ENCODE measurements at regions not wholly inside any gene's neighbourhood (a gene's known extent, or its start where the extent isn't known, plus 50 kb on each side); places are given as distances from the start of the nearest gene placed in this dataset.

GRCh38 chr5:124859556-124860290, 113.3 kb upstream of the ZNF608 start:
- intact Hi-C loops (cut with DNase I) = no loop called here
- Histone ChIP-seq H3K36me3 (no peaks in the 10 kb centered on the region), H3K9me3 (no peaks in the 10 kb centered on the region), H3K4me3 (no peak overlapping the region), H3K27me3 (ENCODE audit: low read depth) (no peaks in the 10 kb centered on the region), H3K27ac (no peak overlapping the region), H3K4me1 (no peaks in the 10 kb centered on the region)
- ATAC-seq (no peak), DNase-seq (no peak)
- TF ChIP-seq, protein P1, sequence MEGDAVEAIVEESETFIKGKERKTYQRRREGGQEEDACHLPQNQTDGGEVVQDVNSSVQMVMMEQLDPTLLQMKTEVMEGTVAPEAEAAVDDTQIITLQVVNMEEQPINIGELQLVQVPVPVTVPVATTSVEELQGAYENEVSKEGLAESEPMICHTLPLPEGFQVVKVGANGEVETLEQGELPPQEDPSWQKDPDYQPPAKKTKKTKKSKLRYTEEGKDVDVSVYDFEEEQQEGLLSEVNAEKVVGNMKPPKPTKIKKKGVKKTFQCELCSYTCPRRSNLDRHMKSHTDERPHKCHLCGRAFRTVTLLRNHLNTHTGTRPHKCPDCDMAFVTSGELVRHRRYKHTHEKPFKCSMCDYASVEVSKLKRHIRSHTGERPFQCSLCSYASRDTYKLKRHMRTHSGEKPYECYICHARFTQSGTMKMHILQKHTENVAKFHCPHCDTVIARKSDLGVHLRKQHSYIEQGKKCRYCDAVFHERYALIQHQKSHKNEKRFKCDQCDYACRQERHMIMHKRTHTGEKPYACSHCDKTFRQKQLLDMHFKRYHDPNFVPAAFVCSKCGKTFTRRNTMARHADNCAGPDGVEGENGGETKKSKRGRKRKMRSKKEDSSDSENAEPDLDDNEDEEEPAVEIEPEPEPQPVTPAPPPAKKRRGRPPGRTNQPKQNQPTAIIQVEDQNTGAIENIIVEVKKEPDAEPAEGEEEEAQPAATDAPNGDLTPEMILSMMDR (IDR thresholded peaks at IDR 0.05) = no peak

DNA sequence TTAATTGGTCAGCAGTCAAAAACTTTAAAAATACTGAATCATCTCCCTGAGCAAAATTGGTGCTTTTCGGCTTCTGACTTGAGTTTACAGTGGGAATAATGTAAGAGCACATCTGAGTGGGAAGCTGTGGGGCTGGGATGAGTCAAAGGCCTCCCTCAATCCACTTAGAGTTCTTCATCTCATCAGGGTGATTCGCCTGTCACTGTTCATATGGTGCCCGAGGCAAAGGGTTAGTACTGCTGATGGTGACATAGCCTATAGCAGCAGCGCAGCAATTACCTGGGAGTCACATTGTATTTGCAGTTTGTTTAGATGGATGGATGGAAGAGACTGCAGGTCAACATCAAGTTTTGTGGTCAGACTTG, 113.8 kb upstream of the ZNF608 start:
- no peaks in the 10 kb centered on the region for H3K36me3 ChIP-seq
- H3K9me3 ChIP-seq = no peaks in the 10 kb centered on the region
- H3K27ac ChIP-seq = no peak overlapping the region
- no peak for ATAC-seq
- DNase-seq = no peak
- no peak overlapping the region for H3K4me3 ChIP-seq
- TF ChIP-seq, protein P1 (IDR thresholded peaks at IDR 0.05) = no peak
- H3K27me3 ChIP-seq (ENCODE audit: low read depth) = no peaks in the 10 kb centered on the region
- H3K4me1 ChIP-seq = no peaks in the 10 kb centered on the region
- intact Hi-C loops (cut with DNase I) = no loop called here

DNA sequence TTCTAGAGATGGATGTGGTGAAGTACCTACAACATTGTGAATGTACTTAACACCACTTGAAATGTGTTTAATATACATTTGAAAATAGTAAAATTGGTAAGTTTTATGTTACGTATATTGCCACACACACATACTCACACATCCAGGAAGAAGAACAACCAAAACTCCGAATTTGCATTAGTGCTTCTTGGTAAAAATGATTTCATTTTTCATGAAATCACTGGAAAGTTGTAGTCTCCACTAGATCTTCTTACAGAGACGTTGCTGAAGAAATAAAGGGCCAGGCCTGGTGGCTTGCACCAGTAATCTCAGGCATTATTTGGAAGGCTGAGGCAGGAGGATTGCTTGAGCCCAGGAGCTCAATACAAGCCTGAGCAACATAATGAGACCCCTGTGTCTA, 118.6 kb upstream of the ZNF608 start:
- intact Hi-C loops (cut with DNase I) = no loop called here

DNA sequence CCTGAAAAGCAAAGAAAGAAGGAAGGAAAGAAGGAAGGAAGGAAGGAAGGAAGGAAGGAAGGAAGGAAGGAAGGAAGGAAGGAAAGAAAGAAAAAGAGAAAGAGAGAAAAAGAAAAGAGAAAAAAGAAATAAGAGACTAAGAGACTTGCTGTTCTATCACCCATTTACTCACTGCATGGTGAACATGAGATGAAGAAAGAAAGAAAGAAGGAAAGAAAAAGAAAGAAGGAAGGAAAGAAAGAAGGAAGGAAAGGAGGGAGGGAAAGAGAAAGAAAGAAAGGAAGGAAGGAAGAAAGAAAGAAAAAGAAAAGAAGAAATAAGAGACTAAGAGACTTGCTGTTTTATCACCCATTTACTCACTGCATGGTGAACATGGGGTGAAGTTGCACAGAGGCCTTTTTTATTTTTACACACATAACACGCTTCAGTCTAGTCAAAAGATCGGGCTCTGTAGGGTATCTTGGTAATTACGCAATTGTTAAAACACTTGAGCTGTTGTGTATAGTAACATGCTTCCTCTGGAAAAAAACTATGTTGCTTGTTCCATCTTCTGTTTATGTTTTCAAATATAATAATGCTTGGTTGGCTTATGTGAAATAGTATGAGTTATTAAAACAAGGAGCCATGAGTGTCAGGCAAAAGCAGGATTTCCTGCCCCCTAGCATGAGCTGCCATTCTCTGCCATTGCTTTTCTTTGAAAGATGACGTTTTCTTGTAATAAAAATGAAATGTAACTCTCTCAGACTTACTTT, 119.3 kb upstream of the ZNF608 start:
- Histone ChIP-seq H3K4me1 (peaks cover 50% of the 10 kb centered on the region), H3K9me3 (no peaks in the 10 kb centered on the region), H3K36me3 (no peaks in the 10 kb centered on the region), H3K27me3 (ENCODE audit: low read depth) (no peaks in the 10 kb centered on the region), H3K4me3 (no peak overlapping the region), H3K27ac (peak overlapping the region; percentile 33)
- DNase-seq = no peak
- TF ChIP-seq, protein P1 (IDR thresholded peaks at IDR 0.05) = no peak
- intact Hi-C loops (cut with DNase I) = no loop called here
- ATAC-seq = peak; percentile 51 to 82

More for the DNA sequence above, 118.6 kb upstream of the ZNF608 start:
- ATAC-seq (no peak), DNase-seq (no peak)
- H3K9me3 ChIP-seq = no peaks in the 10 kb centered on the region
- no peak overlapping the region for H3K27ac ChIP-seq
- no peak overlapping the region for H3K4me3 ChIP-seq
- H3K27me3 ChIP-seq (ENCODE audit: low read depth) = no peaks in the 10 kb centered on the region
- H3K4me1 ChIP-seq = peaks cover 43% of the 10 kb centered on the region
- TF ChIP-seq, protein P1 (IDR thresholded peaks at IDR 0.05) = no peak
- H3K36me3 ChIP-seq = no peaks in the 10 kb centered on the region

DNA sequence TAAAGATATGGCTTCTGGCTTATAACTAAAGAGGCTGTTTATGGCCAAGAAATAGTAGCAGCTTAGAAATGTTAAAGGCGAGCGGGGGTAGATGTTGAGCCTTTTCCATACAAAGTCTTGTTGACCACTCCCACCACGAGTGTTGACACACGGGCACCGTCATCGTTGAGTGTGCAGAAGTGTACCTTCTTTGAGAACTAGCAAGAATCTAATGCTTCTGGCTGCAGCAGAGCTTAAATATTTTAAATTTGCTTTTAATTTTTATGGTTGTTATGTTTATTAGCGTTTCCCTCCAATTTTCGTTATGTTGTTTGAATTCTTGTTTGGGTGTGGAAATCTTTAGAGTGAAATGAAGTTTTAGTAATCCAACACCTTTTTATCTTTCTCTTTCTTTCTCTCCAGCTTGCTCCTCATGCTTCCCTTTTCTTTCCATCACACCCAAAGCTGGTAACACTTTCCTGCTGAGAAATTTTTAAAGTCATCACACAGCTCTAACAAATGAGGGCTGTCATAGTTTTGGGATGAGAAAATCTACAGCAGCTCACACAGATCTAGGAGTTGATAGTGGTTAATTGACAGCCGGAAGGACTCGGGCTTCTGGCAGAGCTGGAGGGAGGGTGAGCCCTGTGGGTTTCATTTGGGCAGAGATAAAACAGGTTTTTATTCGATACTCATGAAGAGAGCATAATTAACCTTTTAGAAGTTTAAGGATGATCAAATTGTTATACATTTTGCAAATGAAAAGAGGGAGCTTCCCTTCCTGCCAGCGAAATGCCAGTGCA, 120.1 kb upstream of the ZNF608 start:
- peaks cover 58% of the 10 kb centered on the region for H3K4me1 ChIP-seq
- DNase-seq = peak; percentile 58
- H3K9me3 ChIP-seq = no peaks in the 10 kb centered on the region
- no peak overlapping the region for H3K4me3 ChIP-seq
- TF ChIP-seq, protein P1 (IDR thresholded peaks at IDR 0.05) = no peak
- peak overlapping the region; percentile 33 for H3K27ac ChIP-seq
- no peaks in the 10 kb centered on the region for H3K27me3 ChIP-seq (ENCODE audit: low read depth)
- H3K36me3 ChIP-seq = no peaks in the 10 kb centered on the region
- ATAC-seq = peak in 1 of 2 donors; percentile 87
- intact Hi-C loops (cut with DNase I) = no loop called here
